Thyroid gland (tissue), 4 donors: ENCODE measurements at regions not wholly inside any gene's neighbourhood (a gene's known extent, or its start where the extent isn't known, plus 50 kb on each side); places are given as distances from the start of the nearest gene placed in this dataset.

Experiments
- DNase-seq, 2 donors: peaks; one replicate each; pipeline ENCODE4 v3.0.0-alpha.2; 2019
- H3K27ac ChIP-seq, 3 donors: fragments of 200-600 bp; sonication (generic); 1 replicate in 2 of 3; 2 replicates in 1 of 3; pipeline ENCODE4 v1.5.1; 2016 to 2019; ENCODE audit warnings: mild to moderate bottlenecking in 1 of 3, moderate library complexity in 1 of 3
- H3K27me3 ChIP-seq: fragments of 200-600 bp; sonication (generic); one replicate; pipeline ENCODE4 v1.5.1; 2019
- H3K36me3 ChIP-seq, 2 donors: fragments of 200-600 bp; sonication (generic); one replicate each; pipeline ENCODE4 v1.5.1; 2016 to 2019
- H3K4me1 ChIP-seq, 2 donors: fragments of 200-600 bp; sonication (generic); one replicate each; pipeline ENCODE4 v1.5.1; 2017 to 2019
- H3K4me3 ChIP-seq, 3 donors: fragments of 200-600 bp; sonication (generic); replicated peaks in 1 of 3; 1 replicate in 2 of 3; 2 replicates in 1 of 3; pipeline ENCODE4 v1.5.1; 2016; ENCODE audit warnings: mild to moderate bottlenecking in 1 of 3
- H3K9me3 ChIP-seq: fragments of 200-600 bp; sonication (generic); one replicate; pipeline ENCODE4 v1.5.1; 2017
- CTCF ChIP-seq, 6 experiments: fragments of 200-600 bp in 3 of 6; fragments of 450-650 bp in 3 of 6; sonication (generic) in 3 of 6; IDR thresholded peaks; one replicate each; pipeline ENCODE4 v1.5.1; 2016 to 2019; ENCODE audit warnings: antibody characterized with exemption in 6 of 6, mild to moderate bottlenecking in 2 of 6, inconsistent platforms in 1 of 6, moderate library complexity in 1 of 6
- POLR2A ChIP-seq, 2 donors: fragments of 450-650 bp; IDR thresholded peaks; one replicate each; pipeline ENCODE4 v1.6.1; 2017; ENCODE audit warnings: antibody characterized with exemption in 2 of 2, mild to moderate bottlenecking in 2 of 2, moderate library complexity in 1 of 2
- WGBS, 2 donors: methylation state at CpG; one replicate each; pipeline ENCODE4 v1.1.5; 2017; 5-methylcytosine and 5-hydroxymethylcytosine counted together
- intact Hi-C: fragments of 100-400 bp; cut with DNase I; formaldehyde crosslinking; loops from one replicate; pipeline ENCODE4 v1.15.1; 2023

GRCh38 chr14:95421741-95422140 lies 94.7 kb downstream of the SYNE3 start:
- Histone ChIP-seq H3K9me3 (no peaks in the 10 kb centered on the region), H3K4me3 (no peak overlapping the region), H3K36me3 (peaks cover 0 to 5% of the 10 kb centered on the region in 2 donors), H3K4me1 (no peaks in the 10 kb centered on the region), H3K27me3 (no peaks in the 10 kb centered on the region), H3K27ac (no peak overlapping the region)
- no peak for TF ChIP-seq CTCF (IDR thresholded peaks at IDR 0.05)
- no peak for TF ChIP-seq POLR2A (IDR thresholded peaks at IDR 0.05)
- 94 to 96% methylated on average over 8 of the region's 8 CpGs for WGBS, 2 donors
- intact Hi-C loops: no loop called here
- no peak for DNase-seq

- TF ChIP-seq CTCF (IDR thresholded peaks at IDR 0.05): no peak
- no peak for TF ChIP-seq POLR2A (IDR thresholded peaks at IDR 0.05)
- intact Hi-C loops: no loop called here
- DNase-seq: no peak
- no peaks in the 10 kb centered on the region for H3K9me3 ChIP-seq
- H3K36me3 ChIP-seq: peaks cover 0 to 5% of the 10 kb centered on the region in 2 donors
- H3K27ac ChIP-seq: no peak overlapping the region
- no peaks in the 10 kb centered on the region for H3K4me1 ChIP-seq
- no peak overlapping the region for H3K4me3 ChIP-seq
- 93% methylated on average over 3 of the region's 3 CpGs for WGBS, 2 donors
- no peaks in the 10 kb centered on the region for H3K27me3 ChIP-seq
Measured at GRCh38 chr14:95420060-95420459, 96.4 kb downstream of the SYNE3 start.

- H3K27ac ChIP-seq: no peak overlapping the region
- WGBS, 2 donors: 97 to 99% methylated on average over 4 of the region's 4 CpGs
- H3K4me3 ChIP-seq: no peak overlapping the region
- no peaks in the 10 kb centered on the region for H3K27me3 ChIP-seq
- H3K9me3 ChIP-seq: no peaks in the 10 kb centered on the region
- no peaks in the 10 kb centered on the region for H3K4me1 ChIP-seq
- DNase-seq: no peak
- intact Hi-C loops: no loop called here
- H3K36me3 ChIP-seq: peaks cover 0 to 5% of the 10 kb centered on the region in 2 donors
- no peak for TF ChIP-seq POLR2A (IDR thresholded peaks at IDR 0.05)
- TF ChIP-seq CTCF (IDR thresholded peaks at IDR 0.05): no peak
Measured at GRCh38 chr14:95419569-95419968, 96.9 kb downstream of the SYNE3 start.

GRCh38 chr14:95418858-95419257 lies 97.6 kb downstream of the SYNE3 start:
- Histone ChIP-seq H3K9me3 (no peaks in the 10 kb centered on the region), H3K27me3 (no peaks in the 10 kb centered on the region), H3K4me1 (no peaks in the 10 kb centered on the region), H3K4me3 (no peak overlapping the region), H3K36me3 (peaks cover 0 to 5% of the 10 kb centered on the region in 2 donors), H3K27ac (no peak overlapping the region)
- no peak for TF ChIP-seq POLR2A (IDR thresholded peaks at IDR 0.05)
- no peak for TF ChIP-seq CTCF (IDR thresholded peaks at IDR 0.05)
- DNase-seq: no peak
- intact Hi-C loops: no loop called here
- 98 to 99% methylated on average over 3 of the region's 3 CpGs for WGBS, 2 donors

GRCh38 chr14:95417492-95417891 lies 97.8 kb upstream of the CLMN start:
- TF ChIP-seq POLR2A (IDR thresholded peaks at IDR 0.05) (no peak), CTCF (IDR thresholded peaks at IDR 0.05) (no peak)
- Histone ChIP-seq H3K27me3 (no peaks in the 10 kb centered on the region), H3K36me3 (peaks cover 0 to 5% of the 10 kb centered on the region in 2 donors), H3K9me3 (no peaks in the 10 kb centered on the region), H3K4me1 (no peaks in the 10 kb centered on the region), H3K27ac (no peak overlapping the region), H3K4me3 (no peak overlapping the region)
- intact Hi-C loops: no loop called here
- WGBS, 2 donors: 90 to 95% methylated on average over 7 of the region's 7 CpGs
- DNase-seq: no peak
